ENCODE measurements at regions not wholly inside any gene's neighbourhood (a gene's known extent, or its start where the extent isn't known, plus 50 kb on each side); places are given as distances from the start of the nearest gene placed in this dataset.

- Histone ChIP-seq H2BK15ac (ENCODE audit: low read depth, low read length) (no peak overlapping the region), H2AK5ac (ENCODE audit: low read depth, low read length) (no peak overlapping the region), H2AK9ac (replicated peaks; ENCODE audit: low read depth, low read length, poor library complexity) (no peak overlapping the region), H3K36me3 (ENCODE audit: control insufficient read depth, insufficient read depth, low read length) (no peaks in the 10 kb centered on the region), H3K9ac (ENCODE audit: low read depth, low read length) (no peak overlapping the region), H2BK20ac (ENCODE audit: low read depth, low read length) (no peak overlapping the region), H3K14ac (replicated peaks; ENCODE audit: low read depth, low read length) (no peak overlapping the region), H2AFZ (replicated peaks; ENCODE audit: low read length, poor library complexity) (no peak overlapping the region), H4K20me1 (ENCODE audit: insufficient read depth, low read length) (no peaks in the 10 kb centered on the region), H2BK120ac (ENCODE audit: low read depth, low read length) (no peak overlapping the region), H4K5ac (ENCODE audit: low read depth, low read length) (no peak overlapping the region), H3K4me1 (ENCODE audit: control insufficient read depth, insufficient read depth, low read length) (no peaks in the 10 kb centered on the region), H3K9me1 (ENCODE audit: insufficient read depth, low read length) (no peaks in the 10 kb centered on the region), H2BK5ac (ENCODE audit: low read depth, low read length, poor library complexity, severe bottlenecking) (no peak overlapping the region), H3K27ac (ENCODE audit: insufficient read depth, low read length) (no peak overlapping the region), H3K4me2 (ENCODE audit: low read depth, low read length) (no peak overlapping the region), H3K56ac (ENCODE audit: extremely low read depth, insufficient read depth, low read length) (no peak overlapping the region), H3K9me3 (ENCODE audit: control insufficient read depth, insufficient read depth, low read length) (no peaks in the 10 kb centered on the region), H3K27me3 (ENCODE audit: control insufficient read depth, insufficient read depth, low read length) (peaks cover 2% of the 10 kb centered on the region; the same call in 1 of the 2 replicates), H3K4ac (ENCODE audit: low read depth, low read length) (no peak overlapping the region), H3K23ac (ENCODE audit: low read depth, low read length) (no peak overlapping the region), H3K79me1 (ENCODE audit: low read depth in 1 of 2, low read length in 2 of 2) (no peaks in the 10 kb centered on the region), H4K8ac (ENCODE audit: low read depth in 2 of 2, low read length in 2 of 2) (no peak overlapping the region), H4K91ac (ENCODE audit: insufficient read depth, low read depth, low read length) (no peak overlapping the region), H3K18ac (ENCODE audit: low read depth, low read length) (no peak overlapping the region), H3K4me3 (ENCODE audit: insufficient read depth, low read depth, low read length) (no peak overlapping the region)
- in situ Hi-C loops (cut with MboI; ENCODE audit: low sequenced_read_pairs) (no loop called here), intact Hi-C loops (cut with micrococcal nuclease) (no loop called here), dilution Hi-C loops (cut with HindIII; ENCODE audit: low sequenced_read_pairs, unreplicated experiment) (no loop called here)
- DNase-seq (peak; percentile 14), ATAC-seq (ENCODE audit: low read depth) (no peak; the same call in none of the 2 replicates)
- TF ChIP-seq POLR2A (IDR thresholded peaks at IDR 0.05; ENCODE audit: low read depth, low read length) (no peak), RFX5 (IDR thresholded peaks at IDR 0.05; ENCODE audit: low read depth, low read length) (no peak), NFE2L2 (IDR thresholded peaks at IDR 0.05; ENCODE audit: low read depth, low read length) (no peak), MAZ (IDR thresholded peaks at IDR 0.05; ENCODE audit: borderline replicate concordance, low read depth, low read length) (no peak), RCOR1 (IDR thresholded peaks at IDR 0.05; ENCODE audit: insufficient replicate concordance, low read length) (no peak), CEBPB (IDR thresholded peaks at IDR 0.05; ENCODE audit: low read depth, low read length) (no peak), FOS (IDR thresholded peaks at IDR 0.05; ENCODE audit: low read depth, low read length) (no peak), BHLHE40 (IDR thresholded peaks at IDR 0.05; ENCODE audit: low read depth, low read length) (no peak), RAD21 (IDR thresholded peaks at IDR 0.05; ENCODE audit: low read length) (no peak), ELK1 (IDR thresholded peaks at IDR 0.05; ENCODE audit: borderline replicate concordance, low read depth, low read length) (no peak), SMC3 (IDR thresholded peaks at IDR 0.05; ENCODE audit: low read depth, low read length) (no peak), CTCF (conservative IDR thresholded peaks at IDR 0.05; ENCODE audit: low read depth, low read length) (no peak), MXI1 (IDR thresholded peaks at IDR 0.05; ENCODE audit: borderline replicate concordance, low read depth, low read length) (no peak), MAFK (IDR thresholded peaks at IDR 0.05; ENCODE audit: low read depth, low read length) (no peak), CHD1 (IDR thresholded peaks at IDR 0.05; ENCODE audit: low read depth, low read length) (no peak), USF2 (IDR thresholded peaks at IDR 0.05; ENCODE audit: low read depth, low read length) (no peak)
- ChIA-PET POLR2A (ENCODE audit: unreplicated experiment) (no interaction called here), CTCF (no interaction called here)
- WGBS, 2 experiments (ENCODE audit: extremely low coverage in 2 of 2, insufficient read length in 1 of 2), result no CpG with 5 or more reads among the region's 3 CpGs
- BruUV-seq (replicated peaks), result no TSS peak
Observed at GRCh38 chr4:112058433-112058832, 86.8 kb upstream of the FAM241A start.

Data from IMR-90 (cell line).